Karpas-422 (cell line): ENCODE measurements at regions not wholly inside any gene's neighbourhood (a gene's known extent, or its start where the extent isn't known, plus 50 kb on each side); places are given as distances from the start of the nearest gene placed in this dataset.

Experiments used
- DNase-seq: peaks from one replicate; pipeline ENCODE4 v3.0.0-alpha.2; 2015
- H2AFZ ChIP-seq: fragments of 200-600 bp; sonication (generic); 2 replicates; pipeline ENCODE4 v1.6.1; 2014; ENCODE audit warnings: antibody characterized with exemption, low read length, mixed read lengths
- H3K27ac ChIP-seq: fragments of 200-600 bp; sonication (generic); 2 replicates; pipeline ENCODE4 v1.5.1; 2014; ENCODE audit warnings: mild to moderate bottlenecking, low read length, moderate library complexity
- H3K27me3 ChIP-seq: fragments of 200-600 bp; sonication (generic); 2 replicates; pipeline ENCODE4 v1.6.1; 2014; ENCODE audit warnings: low read length, mixed read lengths
- H3K36me3 ChIP-seq: fragments of 200-600 bp; sonication (generic); 2 replicates; pipeline ENCODE4 v1.6.1; 2014; ENCODE audit warnings: low read length, mixed read lengths; ENCODE audit not compliant: insufficient read depth
- H3K4me1 ChIP-seq: fragments of 200-600 bp; sonication (generic); 2 replicates; pipeline ENCODE4 v1.6.1; 2014; ENCODE audit warnings: mild to moderate bottlenecking, low read length, mixed read lengths
- H3K4me2 ChIP-seq: fragments of 200-600 bp; sonication (generic); 2 replicates; pipeline ENCODE4 v1.6.1; 2014; ENCODE audit warnings: low read length, low read depth, mild to moderate bottlenecking; ENCODE audit not compliant: poor library complexity, severe bottlenecking
- H3K4me3 ChIP-seq: fragments of 200-600 bp; sonication (generic); 2 replicates; pipeline ENCODE4 v1.5.1; 2014; ENCODE audit warnings: mild to moderate bottlenecking, antibody characterized with exemption, low read length, mixed read lengths
- H3K79me2 ChIP-seq: fragments of 200-600 bp; sonication (generic); 2 replicates; pipeline ENCODE4 v1.6.1; 2014; ENCODE audit warnings: mild to moderate bottlenecking, low read length, mixed read lengths
- H3K9ac ChIP-seq: fragments of 200-600 bp; sonication (generic); 2 replicates; pipeline ENCODE4 v1.6.0; 2014; ENCODE audit warnings: low read length
- H3K9me2 ChIP-seq: fragments of 200-600 bp; sonication (generic), shearing (Covaris generic); replicated peaks from 2 replicates; pipeline ENCODE4 v1.6.0; 2014; ENCODE audit warnings: mild to moderate bottlenecking, low read length, moderate library complexity; ENCODE audit not compliant: insufficient read depth
- H3K9me3 ChIP-seq: fragments of 300-700, 200-600 bp; sonication (generic); 2 replicates; pipeline ENCODE4 v1.6.1; 2014; ENCODE audit warnings: low read length, mixed read lengths
- H4K20me1 ChIP-seq: fragments of 200-600 bp; sonication (generic); 2 replicates; pipeline ENCODE4 v1.6.1; 2014; ENCODE audit warnings: mild to moderate bottlenecking, antibody characterized with exemption, low read length, low read depth; ENCODE audit not compliant: insufficient read depth

DNA sequence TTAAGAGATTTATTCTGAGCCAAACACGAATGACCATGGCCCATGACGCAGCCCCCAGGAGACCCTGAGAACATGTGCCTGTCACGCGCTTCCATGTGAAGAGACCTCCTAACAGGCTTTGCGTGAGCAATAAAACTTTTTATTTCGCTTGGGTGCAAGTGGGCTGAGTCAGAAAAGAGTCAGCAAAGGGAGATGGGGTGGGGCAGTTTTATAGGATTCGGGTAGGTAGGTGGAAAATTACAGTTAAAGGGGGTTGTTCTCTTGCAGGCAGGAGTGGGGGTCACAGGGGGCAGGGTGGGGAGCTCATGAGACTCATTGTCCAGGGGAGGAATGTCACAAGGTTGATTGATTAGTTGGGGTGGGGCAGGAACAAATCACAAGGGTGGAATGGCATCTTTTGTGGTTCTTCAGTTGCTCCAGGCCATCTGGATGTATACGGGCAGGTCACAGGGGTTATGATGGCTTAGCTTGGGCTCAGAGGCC is 77.2 kb upstream of the FTH1 start:
- Histone ChIP-seq H3K27me3 (no peaks in the 10 kb centered on the region), H3K27ac (no peak overlapping the region), H3K4me2 (no peak overlapping the region), H3K36me3 (no peaks in the 10 kb centered on the region), H4K20me1 (0 out of 2 replicates have a peak, but pooled peaks cover 3% of the 10 kb centered on the region), H3K4me3 (no peak overlapping the region), H3K9ac (no peak overlapping the region), H3K9me3 (no peaks in the 10 kb centered on the region), H3K4me1 (peaks cover 7% of the 10 kb centered on the region), H3K9me2 (no peaks in the 10 kb centered on the region), H3K79me2 (no peaks in the 10 kb centered on the region), H2AFZ (no peak overlapping the region)
- no peak for DNase-seq

DNA sequence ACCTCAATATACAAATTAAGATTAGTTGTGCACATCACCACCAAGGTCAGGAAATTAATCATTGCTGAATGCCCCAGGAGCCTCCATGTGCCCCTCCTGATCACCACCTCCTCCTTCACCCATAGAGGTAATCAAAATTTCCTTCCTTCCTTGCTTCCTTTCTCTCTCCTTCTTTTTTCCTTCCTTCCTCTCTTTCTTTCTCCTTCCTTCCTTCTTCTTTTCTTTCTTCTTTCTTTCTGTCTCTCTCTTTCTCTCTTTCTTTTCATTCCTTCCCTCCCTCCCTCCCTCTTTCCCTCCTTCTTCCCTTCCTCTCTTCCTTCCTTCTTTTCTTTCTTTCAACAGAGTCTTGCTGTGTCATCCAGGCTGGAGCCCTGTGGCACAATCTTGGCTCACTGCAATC is 67.9 kb upstream of the FTH1 start:
- H3K4me1 ChIP-seq, result no peaks in the 10 kb centered on the region
- no peaks in the 10 kb centered on the region for H3K79me2 ChIP-seq
- H3K27ac ChIP-seq, result no peak overlapping the region
- no peak overlapping the region for H2AFZ ChIP-seq
- H3K9ac ChIP-seq, result no peak overlapping the region
- no peaks in the 10 kb centered on the region for H3K9me2 ChIP-seq
- no peaks in the 10 kb centered on the region for H3K9me3 ChIP-seq
- H3K4me3 ChIP-seq, result no peak overlapping the region
- no peaks in the 10 kb centered on the region for H4K20me1 ChIP-seq
- DNase-seq, result no peak
- no peak overlapping the region for H3K4me2 ChIP-seq
- H3K36me3 ChIP-seq, result no peaks in the 10 kb centered on the region
- H3K27me3 ChIP-seq, result no peaks in the 10 kb centered on the region

DNA sequence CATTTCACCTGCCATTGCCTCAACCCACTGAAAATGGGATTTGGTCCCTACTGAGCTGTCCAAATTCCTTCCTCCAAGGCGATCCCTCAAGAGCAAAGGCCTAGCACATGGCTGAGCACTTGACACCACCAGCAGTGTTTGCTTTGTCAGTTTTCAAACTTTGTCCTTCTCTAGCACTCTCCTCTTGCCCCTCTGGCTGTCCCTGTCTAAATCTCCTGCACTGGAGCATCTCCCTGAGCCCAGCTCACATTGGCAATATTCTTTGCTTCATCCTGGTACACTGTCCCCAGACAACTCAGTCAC is 66.6 kb upstream of the FTH1 start:
- no peaks in the 10 kb centered on the region for H3K27me3 ChIP-seq
- DNase-seq, result no peak
- H4K20me1 ChIP-seq, result no peaks in the 10 kb centered on the region
- H3K9ac ChIP-seq, result no peak overlapping the region
- no peaks in the 10 kb centered on the region for H3K79me2 ChIP-seq
- no peaks in the 10 kb centered on the region for H3K9me2 ChIP-seq
- no peaks in the 10 kb centered on the region for H3K9me3 ChIP-seq
- H3K27ac ChIP-seq, result no peak overlapping the region
- no peak overlapping the region for H3K4me2 ChIP-seq
- H2AFZ ChIP-seq, result no peak overlapping the region
- H3K36me3 ChIP-seq, result no peaks in the 10 kb centered on the region
- H3K4me3 ChIP-seq, result no peak overlapping the region
- H3K4me1 ChIP-seq, result no peaks in the 10 kb centered on the region

DNA sequence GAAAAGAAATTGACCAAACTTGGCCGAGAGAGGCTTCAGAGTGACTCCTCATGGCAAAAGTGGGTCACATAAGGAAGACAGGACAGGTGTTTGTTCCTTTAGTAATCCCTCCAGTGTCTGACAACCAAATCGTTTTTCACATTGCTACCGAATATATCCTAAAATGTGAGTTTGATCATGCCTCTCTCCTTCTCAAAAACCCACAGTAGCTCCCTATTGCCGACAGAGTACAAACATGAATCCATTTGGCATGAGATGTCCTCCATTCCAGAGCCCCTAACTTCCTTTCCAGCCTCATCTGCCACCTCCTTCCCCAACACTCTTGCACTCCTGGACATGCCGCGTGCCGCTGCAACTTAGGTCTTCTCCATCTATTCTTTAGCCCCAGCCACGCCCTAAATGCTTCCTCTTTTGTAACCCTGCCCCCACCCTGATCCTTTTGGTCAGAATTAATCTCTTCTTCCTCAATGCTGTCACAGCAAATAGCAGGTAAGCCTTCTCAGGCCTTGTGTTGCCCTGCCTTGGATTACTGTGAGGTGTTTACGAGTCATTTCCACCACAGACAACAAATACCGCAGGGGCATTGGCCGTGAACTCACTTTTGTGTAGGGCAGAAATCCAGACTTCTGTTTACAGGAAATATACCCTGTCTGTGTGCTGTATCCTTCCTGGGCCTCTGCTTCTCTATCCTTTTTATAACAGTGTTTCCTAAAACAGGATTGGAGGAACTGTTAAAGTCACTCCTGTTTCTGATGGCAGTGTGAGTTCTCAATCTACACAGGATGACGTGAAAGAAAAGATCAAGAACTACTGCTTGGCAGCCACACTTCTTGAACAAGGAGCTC is 66.0 kb upstream of the FTH1 start:
- no peak overlapping the region for H3K9ac ChIP-seq
- no peak overlapping the region for H3K4me2 ChIP-seq

DNA sequence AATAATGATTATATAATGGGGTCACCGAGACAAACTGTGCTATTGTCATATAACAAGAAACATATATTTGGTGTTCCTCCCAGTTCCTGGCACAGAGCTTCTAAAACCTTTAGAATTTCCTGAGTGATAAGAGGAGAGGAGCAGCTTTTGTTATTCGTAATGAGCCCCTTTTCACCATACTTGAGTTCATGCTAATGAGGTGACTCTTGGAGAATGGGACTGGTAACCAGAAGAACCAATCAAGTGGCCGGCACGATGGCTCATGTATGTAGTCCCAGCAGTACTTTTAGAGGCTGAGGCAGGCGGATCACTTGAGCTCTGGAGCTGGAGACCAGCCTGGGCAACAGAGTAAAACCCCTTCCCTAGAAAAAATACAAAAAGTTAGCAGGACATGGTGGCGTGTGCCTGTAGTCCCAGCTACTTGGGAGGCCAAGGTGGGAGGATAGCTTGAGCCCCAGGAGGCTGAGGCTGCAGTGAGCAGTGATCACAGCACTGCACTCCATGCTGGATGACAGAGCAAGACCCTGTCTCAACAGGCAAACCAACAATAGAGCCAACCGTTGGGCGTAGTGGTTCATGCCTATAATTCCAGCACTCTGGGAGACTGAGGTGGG is 62.7 kb upstream of the FTH1 start:
- Histone ChIP-seq H3K79me2 (no peaks in the 10 kb centered on the region), H3K36me3 (no peaks in the 10 kb centered on the region), H3K4me1 (no peaks in the 10 kb centered on the region), H3K9me2 (no peaks in the 10 kb centered on the region), H2AFZ (no peak overlapping the region), H3K9me3 (no peaks in the 10 kb centered on the region), H3K4me3 (no peak overlapping the region), H3K9ac (no peak overlapping the region), H3K27me3 (no peaks in the 10 kb centered on the region), H3K4me2 (no peak overlapping the region), H3K27ac (no peak overlapping the region), H4K20me1 (no peaks in the 10 kb centered on the region)
- DNase-seq, result no peak

More for the DNA sequence above, 66.0 kb upstream of the FTH1 start:
- no peak overlapping the region for H3K27ac ChIP-seq
- no peaks in the 10 kb centered on the region for H3K4me1 ChIP-seq
- no peaks in the 10 kb centered on the region for H3K27me3 ChIP-seq
- no peak overlapping the region for H3K4me3 ChIP-seq
- H2AFZ ChIP-seq, result no peak overlapping the region
- H4K20me1 ChIP-seq, result no peaks in the 10 kb centered on the region
- no peaks in the 10 kb centered on the region for H3K9me3 ChIP-seq
- no peaks in the 10 kb centered on the region for H3K36me3 ChIP-seq
- no peaks in the 10 kb centered on the region for H3K9me2 ChIP-seq
- no peaks in the 10 kb centered on the region for H3K79me2 ChIP-seq
- DNase-seq, result no peak

DNA sequence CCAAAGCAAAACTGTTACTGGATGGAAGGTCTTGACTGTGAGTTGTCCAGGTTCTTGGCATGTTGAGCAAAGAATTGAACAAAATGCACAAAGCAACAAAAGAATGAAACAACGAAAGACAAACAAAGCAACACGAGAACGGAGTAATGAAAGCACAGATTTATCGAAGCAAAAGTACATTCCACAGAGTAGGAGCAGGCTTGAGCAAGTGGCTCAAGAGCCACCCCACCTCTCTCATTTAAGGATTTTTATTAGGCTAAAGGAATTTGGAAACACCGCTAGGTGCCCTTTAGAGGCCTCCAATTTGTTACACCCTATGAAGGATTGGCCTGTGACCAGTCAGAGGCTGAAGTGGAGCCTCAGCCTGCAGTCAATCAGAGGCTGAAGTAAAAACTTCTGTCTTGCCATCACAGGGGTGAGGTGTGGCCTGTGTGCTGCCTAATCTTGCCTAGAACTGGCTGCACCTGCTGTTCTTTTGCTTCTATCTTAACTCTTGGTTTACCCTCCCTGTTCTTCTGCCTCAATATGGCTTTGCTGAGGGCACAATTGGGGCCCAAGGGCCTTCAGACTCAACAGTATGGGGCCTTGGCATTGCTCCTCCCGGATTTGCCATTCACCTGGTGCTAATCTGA is 59.4 kb upstream of the FTH1 start:
- Histone ChIP-seq H3K27ac (no peak overlapping the region), H3K4me1 (no peaks in the 10 kb centered on the region), H3K4me2 (no peak overlapping the region), H3K36me3 (no peaks in the 10 kb centered on the region), H4K20me1 (no peaks in the 10 kb centered on the region), H3K27me3 (no peaks in the 10 kb centered on the region), H3K4me3 (no peak overlapping the region), H3K79me2 (no peaks in the 10 kb centered on the region), H3K9ac (no peak overlapping the region), H3K9me3 (no peaks in the 10 kb centered on the region), H2AFZ (no peak overlapping the region), H3K9me2 (no peaks in the 10 kb centered on the region)
- DNase-seq, result no peak

DNA sequence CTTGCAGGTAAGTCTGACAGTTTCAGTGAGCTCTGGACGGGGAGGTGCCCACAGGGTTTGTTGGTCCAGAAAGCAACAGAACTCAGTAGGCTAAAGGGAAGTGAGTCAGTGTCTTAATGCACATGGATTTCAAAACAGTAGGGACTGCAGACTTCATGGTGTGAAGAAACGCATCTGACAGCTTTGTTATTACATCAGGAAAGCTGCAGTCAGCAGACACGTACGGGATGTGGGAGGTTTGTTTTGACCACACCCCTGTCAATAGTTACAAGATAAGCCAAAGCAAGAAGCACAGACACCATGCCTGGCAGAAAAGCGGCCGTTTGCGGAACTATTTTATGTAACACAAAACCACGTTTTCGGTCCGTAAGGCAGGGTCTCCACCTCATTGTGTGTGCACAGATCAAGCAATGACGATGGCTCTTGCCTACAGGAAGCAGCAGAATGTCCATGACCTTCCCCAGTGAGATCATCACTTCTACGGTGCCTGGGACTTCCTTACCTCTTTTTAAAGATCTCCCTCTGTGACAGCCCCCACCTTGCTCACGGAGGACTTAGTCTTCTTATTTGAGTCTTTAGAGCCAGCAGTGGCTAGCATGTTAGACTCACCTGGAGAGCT is 58.2 kb upstream of the FTH1 start:
- Histone ChIP-seq H3K9me3 (no peaks in the 10 kb centered on the region), H3K4me2 (no peak overlapping the region), H3K4me3 (no peak overlapping the region), H3K79me2 (no peaks in the 10 kb centered on the region), H3K36me3 (no peaks in the 10 kb centered on the region), H3K9ac (no peak overlapping the region), H3K9me2 (no peaks in the 10 kb centered on the region), H3K27ac (no peak overlapping the region), H3K27me3 (no peaks in the 10 kb centered on the region), H3K4me1 (no peaks in the 10 kb centered on the region), H4K20me1 (no peaks in the 10 kb centered on the region), H2AFZ (no peak overlapping the region)
- no peak for DNase-seq

DNA sequence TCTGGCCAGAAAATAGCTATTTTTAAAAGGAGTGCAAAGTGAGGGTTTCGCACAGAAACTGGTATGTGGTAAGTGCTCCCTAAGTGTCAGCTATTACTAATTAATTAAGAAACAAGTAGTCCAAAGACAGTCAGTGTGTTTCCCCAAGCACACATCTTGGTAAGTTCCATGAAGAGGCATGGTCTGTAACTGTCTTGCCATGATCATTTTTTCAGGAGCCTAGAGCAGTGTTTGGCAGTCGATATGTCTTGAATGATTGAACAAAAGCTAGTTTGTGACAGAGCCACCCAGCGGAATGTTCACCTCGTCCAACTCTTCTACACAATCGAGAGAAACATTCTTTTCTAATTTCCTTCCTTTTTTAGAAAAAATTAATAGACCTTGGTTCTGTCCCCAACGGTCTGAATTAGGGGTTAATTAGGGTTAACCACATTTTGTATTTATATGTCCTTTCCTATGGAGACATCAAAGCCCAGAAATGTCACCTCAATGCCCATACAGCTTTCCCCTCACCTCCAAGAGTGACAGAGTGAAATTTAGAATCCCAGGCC is 57.6 kb upstream of the FTH1 start:
- H3K79me2 ChIP-seq, result no peaks in the 10 kb centered on the region
- no peak overlapping the region for H3K27ac ChIP-seq
- no peaks in the 10 kb centered on the region for H3K4me1 ChIP-seq
- no peaks in the 10 kb centered on the region for H4K20me1 ChIP-seq
- H3K9me2 ChIP-seq, result no peaks in the 10 kb centered on the region
- no peak overlapping the region for H3K4me2 ChIP-seq
- H3K9ac ChIP-seq, result no peak overlapping the region
- H3K36me3 ChIP-seq, result no peaks in the 10 kb centered on the region
- H3K4me3 ChIP-seq, result no peak overlapping the region
- no peak for DNase-seq
- H2AFZ ChIP-seq, result no peak overlapping the region
- no peaks in the 10 kb centered on the region for H3K9me3 ChIP-seq
- H3K27me3 ChIP-seq, result no peaks in the 10 kb centered on the region
